H9 (cell line): ENCODE measurements at regions not wholly inside any gene's neighbourhood (a gene's known extent, or its start where the extent isn't known, plus 50 kb on each side); places are given as distances from the start of the nearest gene placed in this dataset.

ENCODE experiments used
- DNase-seq: peaks from one replicate; pipeline ENCODE4 v3.0.0-alpha.2; 2017
- H2AFZ ChIP-seq: one replicate; pipeline ENCODE4 v1.6.1; 2013; ENCODE audit warnings: mild to moderate bottlenecking, low read length, control low read depth, moderate library complexity
- H2AK5ac ChIP-seq: 2 replicates; pipeline ENCODE4 v1.6.1; 2013; ENCODE audit warnings: low read length, control low read depth, mixed read lengths; ENCODE audit not compliant: insufficient read length
- H2BK120ac ChIP-seq: one replicate; pipeline ENCODE4 v1.6.1; 2013; ENCODE audit warnings: low read depth, mild to moderate bottlenecking, low read length, control low read depth, inconsistent platforms; ENCODE audit not compliant: poor library complexity, severe bottlenecking
- H2BK12ac ChIP-seq: 2 replicates; pipeline ENCODE4 v1.6.1; 2013; ENCODE audit warnings: low read length, control low read depth, mixed read lengths, low read depth; ENCODE audit not compliant: insufficient read length
- H2BK15ac ChIP-seq: 2 replicates; pipeline ENCODE4 v1.6.1; 2013; ENCODE audit warnings: low read depth, low read length, control low read depth
- H2BK20ac ChIP-seq: one replicate; pipeline ENCODE4 v1.6.1; 2013; ENCODE audit warnings: low read depth, mild to moderate bottlenecking, low read length, control low read depth, inconsistent platforms; ENCODE audit not compliant: poor library complexity, severe bottlenecking
- H2BK5ac ChIP-seq: 2 replicates; pipeline ENCODE4 v1.6.1; 2013; ENCODE audit warnings: low read length, control low read depth, mixed read lengths; ENCODE audit not compliant: insufficient read length
- H3K14ac ChIP-seq: 2 replicates; pipeline ENCODE4 v1.6.1; 2013; ENCODE audit warnings: low read length, control low read depth; ENCODE audit not compliant: insufficient read depth
- H3K18ac ChIP-seq: 2 replicates; pipeline ENCODE4 v1.6.1; 2013; ENCODE audit warnings: low read depth, mild to moderate bottlenecking, mixed read lengths, low read length, control low read depth; ENCODE audit not compliant: insufficient read length
- H3K23ac ChIP-seq: 2 replicates; pipeline ENCODE4 v1.6.1; 2013; ENCODE audit warnings: low read length, control low read depth, mixed read lengths, low read depth; ENCODE audit not compliant: insufficient read length
- H3K23me2 ChIP-seq: 2 replicates; pipeline ENCODE4 v1.6.1; 2013; ENCODE audit warnings: low read depth, mild to moderate bottlenecking, mixed read lengths, low read length, control low read depth; ENCODE audit not compliant: insufficient read length, poor library complexity, severe bottlenecking
- H3K27ac ChIP-seq: 2 replicates; pipeline ENCODE4 v1.5.1; 2013; ENCODE audit warnings: low read length, control low read depth, mixed read lengths, low read depth; ENCODE audit not compliant: insufficient read length
- H3K27me3 ChIP-seq: 2 replicates; pipeline ENCODE4 v1.6.1; 2013; ENCODE audit warnings: low read length, control low read depth, inconsistent platforms; ENCODE audit not compliant: insufficient read depth
- H3K4ac ChIP-seq: 2 replicates; pipeline ENCODE4 v1.6.1; 2013; ENCODE audit warnings: low read depth, mild to moderate bottlenecking, control low read depth, inconsistent platforms, low read length, moderate library complexity
- H3K4me1 ChIP-seq: 2 replicates; pipeline ENCODE4 v1.6.1; 2013; ENCODE audit warnings: low read length, control low read depth, inconsistent platforms; ENCODE audit not compliant: insufficient read depth
- H3K4me2 ChIP-seq: 2 replicates; pipeline ENCODE4 v1.6.1; 2013; ENCODE audit warnings: low read length, control low read depth, mixed read lengths; ENCODE audit not compliant: insufficient read length, insufficient read depth
- H3K56ac ChIP-seq: 2 replicates; pipeline ENCODE4 v1.6.1; 2013; ENCODE audit warnings: low read depth, mild to moderate bottlenecking, mixed read lengths, low read length, control low read depth; ENCODE audit not compliant: insufficient read length
- H3K79me1 ChIP-seq: 2 replicates; pipeline ENCODE4 v1.6.1; 2013; ENCODE audit warnings: low read depth, mild to moderate bottlenecking, moderate library complexity, low read length, control low read depth, inconsistent platforms; ENCODE audit not compliant: insufficient read depth, poor library complexity, severe bottlenecking
- H3K79me2 ChIP-seq: 2 replicates; pipeline ENCODE4 v1.6.1; 2013; ENCODE audit warnings: low read length, control low read depth, inconsistent platforms; ENCODE audit not compliant: insufficient read depth
- H3K9ac ChIP-seq: 2 replicates; pipeline ENCODE4 v1.6.1; 2013; ENCODE audit warnings: low read length, control low read depth, mixed read lengths; ENCODE audit not compliant: insufficient read length; ENCODE audit errors: extremely low read depth
- H3K9me3 ChIP-seq: one replicate; pipeline ENCODE4 v1.6.1; 2013; ENCODE audit warnings: low read depth, low read length, inconsistent platforms; ENCODE audit not compliant: control insufficient read depth
- H3T11ph ChIP-seq: one replicate; pipeline ENCODE4 v1.6.1; 2013; ENCODE audit warnings: mild to moderate bottlenecking, low read length, control low read depth, inconsistent platforms
- H4K20me1 ChIP-seq: one replicate; pipeline ENCODE4 v1.6.1; 2013; ENCODE audit not compliant: control insufficient read depth, insufficient read length, insufficient read depth
- H4K5ac ChIP-seq: 2 replicates; pipeline ENCODE4 v1.6.1; 2013; ENCODE audit warnings: low read depth, mild to moderate bottlenecking, mixed read lengths, low read length, control low read depth; ENCODE audit not compliant: insufficient read length
- H4K8ac ChIP-seq: replicated peaks from 2 replicates; pipeline ENCODE4 v1.6.1; 2013; ENCODE audit warnings: low read length, control low read depth, mixed read lengths, low read depth; ENCODE audit not compliant: insufficient read length
- H4K91ac ChIP-seq: 2 replicates; pipeline ENCODE4 v1.6.1; 2013; ENCODE audit warnings: low read depth, mild to moderate bottlenecking, moderate library complexity, mixed read lengths, low read length, control low read depth; ENCODE audit not compliant: insufficient read length
- H3K27ac Mint-ChIP-seq, 3 experiments: 2 replicates in 2 of 3; 3 replicates in 1 of 3; pipeline ENCODE4 v1.8.0; 2020 to 2021; ENCODE audit warnings: mixed read lengths in 3 of 3, mild to moderate bottlenecking in 1 of 3, moderate library complexity in 1 of 3
- H3K27me3 Mint-ChIP-seq: 2 replicates; pipeline ENCODE4 v1.8.0; 2021; ENCODE audit warnings: low read depth, mild to moderate bottlenecking, moderate library complexity, mixed read lengths
- H3K36me3 Mint-ChIP-seq, 3 experiments: 2 replicates in 2 of 3; 3 replicates in 1 of 3; pipeline ENCODE4 v1.8.0; 2020 to 2021; ENCODE audit warnings: low read depth in 3 of 3, mixed read lengths in 3 of 3; ENCODE audit not compliant: insufficient read depth in 1 of 3
- H3K4me1 Mint-ChIP-seq, 2 experiments: 2 replicates each; pipeline ENCODE4 v1.8.0; 2020; ENCODE audit warnings: mixed read lengths in 2 of 2
- H3K4me3 Mint-ChIP-seq, 2 experiments: 2 replicates in 1 of 2; 3 replicates in 1 of 2; pipeline ENCODE4 v1.8.0; 2020 to 2021; ENCODE audit warnings: mild to moderate bottlenecking in 2 of 2, mixed read lengths in 2 of 2, moderate library complexity in 1 of 2
- H3K9me3 Mint-ChIP-seq, 2 experiments: 2 replicates in 1 of 2; 3 replicates in 1 of 2; pipeline ENCODE4 v1.8.0; 2020; ENCODE audit warnings: mild to moderate bottlenecking in 2 of 2, mixed read lengths in 2 of 2, moderate library complexity in 1 of 2
- CTCF ChIP-seq: fragments of 200-600 bp; sonication (generic); conservative IDR thresholded peaks from 3 replicates; pipeline ENCODE4 v1.8.0; 2021; ENCODE audit warnings: antibody characterized with exemption, mild to moderate bottlenecking
- WGBS: extraction: QIAGEN DNeasy Blood & Tissue Kit; methylation state at CpG from one replicate; pipeline ENCODE4 v1.1.7; 2013; ENCODE audit warnings: missing lambda C conversion rate, low lambda C conversion rate, mixed read lengths; ENCODE audit not compliant: insufficient read length; ENCODE audit errors: extremely low coverage; 5-methylcytosine and 5-hydroxymethylcytosine counted together

- Histone ChIP-seq H3K14ac (no peak overlapping the region), H3K23me2 (peaks cover 2% of the 10 kb centered on the region), H2BK120ac (no peak overlapping the region), H2BK12ac (no peak overlapping the region), H2AK5ac (no peak overlapping the region), H4K5ac (no peak overlapping the region), H3K23ac (no peak overlapping the region), H3K4me1 (peaks cover 18% of the 10 kb centered on the region), H4K8ac (no peak overlapping the region), H2AFZ (no peak overlapping the region), H3K56ac (no peak overlapping the region), H3K79me2 (no peaks in the 10 kb centered on the region), H2BK15ac (no peak overlapping the region), H3K18ac (no peak overlapping the region), H3T11ph (no peak overlapping the region), H3K4ac (no peak overlapping the region), H3K79me1 (no peaks in the 10 kb centered on the region), H2BK5ac (no peak overlapping the region), H3K27ac (no peak overlapping the region), H2BK20ac (no peak overlapping the region), H3K9ac (no peak overlapping the region), H4K20me1 (no peaks in the 10 kb centered on the region), H3K9me3 (no peaks in the 10 kb centered on the region), H3K27me3 (no peaks in the 10 kb centered on the region), H4K91ac (no peak overlapping the region), H3K4me2 (no peak overlapping the region)
- no peaks in the 10 kb centered on the region for H3K9me3 Mint-ChIP-seq
- H3K4me1 Mint-ChIP-seq = peaks cover 53 to 59% of the 10 kb centered on the region in 2 experiments
- DNase-seq = no peak
- H3K27me3 Mint-ChIP-seq = no peaks in the 10 kb centered on the region; the same call in 1 of the 2 replicates
- H3K27ac Mint-ChIP-seq = peak overlapping the region; percentile 42 to 68 (median 68); a peak in 4 of 7 replicates
- no peak for TF ChIP-seq CTCF
- WGBS = no CpG with 5 or more reads among the region's 3 CpGs
- peak overlapping the region in 1 of 2 experiments; percentile 26; a peak in 2 of 5 replicates for H3K4me3 Mint-ChIP-seq
- H3K36me3 Mint-ChIP-seq = no peaks in the 10 kb centered on the region
Measured at GRCh38 chr1:193593147-193593885, 406.9 kb upstream of the B3GALT2 start.
